HG02678 (cell line): ENCODE measurements at regions not wholly inside any gene's neighbourhood (a gene's known extent, or its start where the extent isn't known, plus 50 kb on each side); places are given as distances from the start of the nearest gene placed in this dataset.
"Not testable (repeated sequence)": the region's sequence is repeated elsewhere in the genome, so short reads cannot be mapped to it uniquely, and the experiment has no call there.

Experiments used
- ATAC-seq: cut with Tn5 transposase; IDR thresholded peaks from one replicate; pipeline ENCODE4 v1.9.1; 2021; ENCODE audit warnings: mild to moderate bottlenecking, moderate library complexity; ENCODE audit not compliant: unreplicated experiment

- no peak for ATAC-seq
Observed at GRCh38 chr13:59061621-59062020, 1102.1 kb downstream of the DIAPH3 start.

- no peak for ATAC-seq
Observed at GRCh38 chr13:59064042-59064441, 1099.7 kb downstream of the DIAPH3 start.

GRCh38 chr13:59076386-59076785 lies 1087.3 kb downstream of the DIAPH3 start:
- ATAC-seq, result not testable (repeated sequence)

GRCh38 chr13:59086147-59086546 lies 1077.6 kb downstream of the DIAPH3 start:
- no peak for ATAC-seq

GRCh38 chr13:59088716-59089115 lies 1075.0 kb downstream of the DIAPH3 start:
- ATAC-seq, result no peak

GRCh38 chr13:59094181-59094580 lies 1069.5 kb downstream of the DIAPH3 start:
- ATAC-seq, result no peak

- ATAC-seq, result no peak
Observed at GRCh38 chr13:59099182-59099974, 1064.3 kb downstream of the DIAPH3 start.

GRCh38 chr13:59103004-59103768 lies 1060.5 kb downstream of the DIAPH3 start:
- ATAC-seq, result no peak

- ATAC-seq, result no peak
Observed at GRCh38 chr13:59111751-59112171, 1052.0 kb downstream of the DIAPH3 start.

GRCh38 chr13:59112221-59112718 lies 1051.5 kb downstream of the DIAPH3 start:
- no peak for ATAC-seq

GRCh38 chr13:59119475-59119874 lies 1044.3 kb downstream of the DIAPH3 start:
- ATAC-seq, result no peak

GRCh38 chr13:59120297-59120843 lies 1043.4 kb downstream of the DIAPH3 start:
- no peak for ATAC-seq

- no peak for ATAC-seq
Observed at GRCh38 chr13:59121507-59121906, 1042.2 kb downstream of the DIAPH3 start.

- ATAC-seq, result no peak
Observed at GRCh38 chr13:59126474-59126873, 1037.3 kb downstream of the DIAPH3 start.

GRCh38 chr13:59133903-59134302 lies 1029.8 kb downstream of the DIAPH3 start:
- ATAC-seq, result no peak

GRCh38 chr13:59144700-59145099 lies 1019.0 kb downstream of the DIAPH3 start:
- no peak for ATAC-seq

GRCh38 chr13:59145381-59145780 lies 1018.3 kb downstream of the DIAPH3 start:
- no peak for ATAC-seq

- no peak for ATAC-seq
Observed at GRCh38 chr13:59157181-59157580, 1006.5 kb downstream of the DIAPH3 start.

- no peak for ATAC-seq
Observed at GRCh38 chr13:59166174-59166573, 997.6 kb downstream of the DIAPH3 start.

- ATAC-seq, result no peak
Observed at GRCh38 chr13:59172076-59172475, 991.7 kb downstream of the DIAPH3 start.

GRCh38 chr13:59176775-59177174 lies 987.0 kb downstream of the DIAPH3 start:
- no peak for ATAC-seq

GRCh38 chr13:59178344-59178743 lies 985.4 kb downstream of the DIAPH3 start:
- no peak for ATAC-seq
